WI38 (cell line): ENCODE measurements at regions not wholly inside any gene's neighbourhood (a gene's known extent, or its start where the extent isn't known, plus 50 kb on each side); places are given as distances from the start of the nearest gene placed in this dataset.
A peak's percentile ranks its signal among the peaks of the same experiment; 100 is the strongest.

Source experiments
- H3K4me3 ChIP-seq: 2 replicates; pipeline ENCODE4 v1.5.1; 2011; ENCODE audit warnings: low read depth, mild to moderate bottlenecking, control low read depth, low read length
- CTCF ChIP-seq: IDR thresholded peaks from 2 replicates; pipeline ENCODE4 v1.5.1; 2012; ENCODE audit warnings: low read depth, mild to moderate bottlenecking, control low read depth, low read length

GRCh38 chr4:71113294-71113693, 119.8 kb downstream of the DCK start:
- no peak for TF ChIP-seq CTCF
- no peak overlapping the region for H3K4me3 ChIP-seq

GRCh38 chr4:71120831-71121524, 127.5 kb downstream of the DCK start:
- H3K4me3 ChIP-seq, result no peak overlapping the region
- TF ChIP-seq CTCF, result no peak

- H3K4me3 ChIP-seq, result no peak overlapping the region
- TF ChIP-seq CTCF, result no peak
Measured at GRCh38 chr4:71123951-71124350, 130.5 kb downstream of the DCK start.

GRCh38 chr4:71125137-71125536, 131.7 kb downstream of the DCK start:
- no peak for TF ChIP-seq CTCF
- H3K4me3 ChIP-seq, result no peak overlapping the region

- no peak for TF ChIP-seq CTCF
- H3K4me3 ChIP-seq, result no peak overlapping the region
Measured at GRCh38 chr4:71126719-71127118, 133.3 kb downstream of the DCK start.

GRCh38 chr4:71130827-71131603, 137.6 kb downstream of the DCK start:
- peak overlapping the region; percentile 46 for H3K4me3 ChIP-seq
- TF ChIP-seq CTCF, result no peak; the same call in 1 of the 2 replicates

- no peak overlapping the region for H3K4me3 ChIP-seq
- TF ChIP-seq CTCF, result no peak
Measured at GRCh38 chr4:71132486-71132885, 139.0 kb downstream of the DCK start.
